CD14-positive monocyte (primary cell): ENCODE measurements at regions not wholly inside any gene's neighbourhood (a gene's known extent, or its start where the extent isn't known, plus 50 kb on each side); places are given as distances from the start of the nearest gene placed in this dataset.

Source experiments
- DNase-seq, 3 donors: peaks; one replicate each; pipeline ENCODE4 v3.0.0-alpha.2; 2011 to 2022
- H2AFZ ChIP-seq: 2 replicates; pipeline ENCODE4 v1.6.0; 2012; ENCODE audit warnings: mild to moderate bottlenecking, low read depth, low read length, inconsistent platforms; ENCODE audit not compliant: insufficient read depth, poor library complexity, severe bottlenecking
- H3K27ac ChIP-seq, 2 donors: 1 replicate in 1 of 2; 2 replicates in 1 of 2; pipeline ENCODE4 v1.5.1; 2012 to 2013; ENCODE audit warnings: low read length in 2 of 2, control low read depth in 1 of 2, inconsistent platforms in 1 of 2, low read depth in 1 of 2, mild to moderate bottlenecking in 1 of 2
- H3K27me3 ChIP-seq, 2 donors: one replicate each; pipeline versions ENCODE4 v1.6.0 to v1.6.1; 2011 to 2013; ENCODE audit warnings: low read length in 2 of 2; ENCODE audit not compliant: control insufficient read depth in 2 of 2, insufficient read depth in 2 of 2
- H3K36me3 ChIP-seq, 2 donors: replicated peaks in 1 of 2; 1 replicate in 1 of 2; 2 replicates in 1 of 2; pipeline versions ENCODE4 v1.5.1 to v1.6.1; 2012 to 2013; ENCODE audit warnings: low read length in 2 of 2, control low read depth in 1 of 2, inconsistent platforms in 1 of 2, mild to moderate bottlenecking in 1 of 2; ENCODE audit not compliant: insufficient read depth in 2 of 2, control insufficient read depth in 1 of 2
- H3K4me1 ChIP-seq, 2 donors: 1 replicate in 1 of 2; 2 replicates in 1 of 2; pipeline versions ENCODE4 v1.5.1 to v1.6.1; 2012 to 2013; ENCODE audit warnings: low read length in 2 of 2, control low read depth in 1 of 2, inconsistent platforms in 1 of 2, mild to moderate bottlenecking in 1 of 2, moderate library complexity in 1 of 2; ENCODE audit not compliant: insufficient read depth in 2 of 2, control insufficient read depth in 1 of 2
- H3K4me2 ChIP-seq: replicated peaks from 2 replicates; pipeline ENCODE3; 2012; ENCODE audit warnings: low read length, moderate library complexity, mild to moderate bottlenecking; ENCODE audit not compliant: poor library complexity, severe bottlenecking; ENCODE audit errors: extremely low read depth
- H3K4me3 ChIP-seq, 3 experiments: fragments of 200-600 bp in 1 of 3; sonication (generic) in 1 of 3; replicated peaks in 1 of 3; 1 replicate in 2 of 3; 2 replicates in 1 of 3; pipeline ENCODE4 v1.5.1; 2011 to 2013; ENCODE audit warnings: low read length in 3 of 3, mild to moderate bottlenecking in 3 of 3, control low read depth in 2 of 3, low read depth in 2 of 3, inconsistent platforms in 1 of 3, moderate library complexity in 1 of 3
- H3K79me2 ChIP-seq: 2 replicates; pipeline ENCODE4 v1.6.0; 2012; ENCODE audit warnings: mild to moderate bottlenecking, control low read depth, inconsistent platforms, low read length, moderate library complexity; ENCODE audit not compliant: insufficient read depth
- H3K9ac ChIP-seq: 2 replicates; pipeline ENCODE4 v1.6.0; 2017; ENCODE audit warnings: low read length, mild to moderate bottlenecking; ENCODE audit not compliant: insufficient read depth, poor library complexity, severe bottlenecking
- H3K9me3 ChIP-seq, 2 donors: replicated peaks in 1 of 2; 1 replicate in 1 of 2; 2 replicates in 1 of 2; pipeline versions ENCODE4 v1.5.1 to v1.6.1; 2012 to 2013; ENCODE audit warnings: low read length in 2 of 2, control low read depth in 1 of 2; ENCODE audit not compliant: control insufficient read depth in 1 of 2, insufficient read depth in 1 of 2
- H4K20me1 ChIP-seq: 2 replicates; pipeline ENCODE4 v1.6.0; 2012; ENCODE audit warnings: mild to moderate bottlenecking, low read length, control low read depth, moderate library complexity; ENCODE audit not compliant: insufficient read depth
- H3K27ac Mint-ChIP-seq, 7 donors: one replicate each; pipeline ENCODE4 v1.8.0; 2020; ENCODE audit warnings: mild to moderate bottlenecking in 7 of 7, mixed read lengths in 7 of 7, moderate library complexity in 6 of 7, inconsistent platforms in 2 of 7
- H3K27me3 Mint-ChIP-seq, 3 donors: one replicate each; pipeline ENCODE4 v1.8.0; 2021 to 2022; ENCODE audit warnings: low read depth in 3 of 3, mild to moderate bottlenecking in 3 of 3, mixed read lengths in 3 of 3, moderate library complexity in 3 of 3, inconsistent platforms in 1 of 3
- H3K36me3 Mint-ChIP-seq, 2 donors: one replicate each; pipeline ENCODE4 v1.8.0; 2020; ENCODE audit warnings: mixed read lengths in 2 of 2, inconsistent platforms in 1 of 2, mild to moderate bottlenecking in 1 of 2
- H3K4me1 Mint-ChIP-seq: one replicate; pipeline ENCODE4 v1.8.0; 2020; ENCODE audit warnings: mild to moderate bottlenecking, mixed read lengths
- H3K4me3 Mint-ChIP-seq, 2 donors: one replicate each; pipeline ENCODE4 v1.8.0; 2020; ENCODE audit warnings: mild to moderate bottlenecking in 2 of 2, mixed read lengths in 2 of 2, moderate library complexity in 1 of 2
- H3K9me3 Mint-ChIP-seq, 7 donors: one replicate each; pipeline ENCODE4 v1.8.0; 2020 to 2022; ENCODE audit warnings: mixed read lengths in 7 of 7, mild to moderate bottlenecking in 6 of 7, moderate library complexity in 6 of 7, inconsistent platforms in 2 of 7
- CTCF ChIP-seq: fragments of 200-600 bp; IDR thresholded peaks from one replicate; pipeline ENCODE4 v1.8.0; 2022; ENCODE audit warnings: antibody characterized with exemption, mild to moderate bottlenecking
- WGBS: methylation state at CpG from one replicate; pipeline ENCODE4 v1.1.5; 2013; ENCODE audit warnings: missing lambda C conversion rate; ENCODE audit not compliant: insufficient coverage; 5-methylcytosine and 5-hydroxymethylcytosine counted together
- intact Hi-C, 2 donors: fragments of 100-400 bp; cut with micrococcal nuclease; formaldehyde crosslinking; loops; one replicate each; pipeline versions ENCODE4 v1.15.0 to v1.15.1; 2023

- peak overlapping the region in 1 of 7 donors; percentile 8 for H3K27ac Mint-ChIP-seq
- H3K4me1 Mint-ChIP-seq: peaks cover 23% of the 10 kb centered on the region
- Histone ChIP-seq H3K9me3 (no peaks in the 10 kb centered on the region), H3K4me1 (peaks cover 13% of the 10 kb centered on the region in 2 donors), H3K4me2 (peak overlapping the region; percentile 45), H4K20me1 (no peaks in the 10 kb centered on the region), H3K27ac (no peak overlapping the region), H3K4me3 (peak overlapping the region in 2 of 3 experiments; percentile 27 to 32), H2AFZ (peak overlapping the region; percentile 37), H3K36me3 (no peaks in the 10 kb centered on the region), H3K79me2 (no peaks in the 10 kb centered on the region), H3K27me3 (no peaks in the 10 kb centered on the region), H3K9ac (no peak overlapping the region)
- H3K36me3 Mint-ChIP-seq: no peaks in the 10 kb centered on the region
- WGBS: 40% methylated on average over 2 of the region's 3 CpGs
- DNase-seq: no peak
- intact Hi-C loops: no loop called here
- H3K9me3 Mint-ChIP-seq: peaks cover 0 to 1% (median 0%) of the 10 kb centered on the region in 7 donors
- TF ChIP-seq CTCF: no peak
- peak overlapping the region; percentile 48 to 77 for H3K4me3 Mint-ChIP-seq
- H3K27me3 Mint-ChIP-seq: peaks cover 0 to 3% (median 0%) of the 10 kb centered on the region in 3 donors
Observed at GRCh38 chr6:104601721-104602120, 258.0 kb downstream of the HACE1 start.

GRCh38 chr6:104601131-104601651 is 258.5 kb downstream of the HACE1 start:
- intact Hi-C loops: no loop called here
- no peak overlapping the region for H3K27ac ChIP-seq
- no peaks in the 10 kb centered on the region for H3K9me3 ChIP-seq
- H3K36me3 Mint-ChIP-seq: no peaks in the 10 kb centered on the region
- H3K4me2 ChIP-seq: peak overlapping the region; percentile 45
- peaks cover 0 to 3% (median 0%) of the 10 kb centered on the region in 3 donors for H3K27me3 Mint-ChIP-seq
- no peaks in the 10 kb centered on the region for H3K79me2 ChIP-seq
- TF ChIP-seq CTCF: no peak
- H3K36me3 ChIP-seq: no peaks in the 10 kb centered on the region
- no peak overlapping the region for H3K9ac ChIP-seq
- peaks cover 23% of the 10 kb centered on the region for H3K4me1 Mint-ChIP-seq
- DNase-seq: no peak
- H4K20me1 ChIP-seq: no peaks in the 10 kb centered on the region
- H2AFZ ChIP-seq: peak overlapping the region; percentile 37
- H3K9me3 Mint-ChIP-seq: no peaks in the 10 kb centered on the region
- no CpG with 5 or more reads among the region's 6 CpGs for WGBS
- no peaks in the 10 kb centered on the region for H3K27me3 ChIP-seq
- H3K27ac Mint-ChIP-seq: peak overlapping the region in 2 of 7 donors; percentile 8 to 33
- peaks cover 13% of the 10 kb centered on the region in 2 donors for H3K4me1 ChIP-seq
- peak overlapping the region in 1 of 2 donors; percentile 77 for H3K4me3 Mint-ChIP-seq
- H3K4me3 ChIP-seq: peak overlapping the region in 2 of 3 experiments; percentile 27 to 32
